Activated T-helper 2 cell treated with anti-CD3 and anti-CD28 coated beads, Interferon-gamma antibody, Interleukin-2, Interleukin-4, amounts not matched to agents 10 μg/mL and 5 μg/mL and 100 μg/mL, durations not matched to agents 14 hours and 24 hours and 36 hours (primary cell): ENCODE measurements at regions not wholly inside any gene's neighbourhood (a gene's known extent, or its start where the extent isn't known, plus 50 kb on each side); places are given as distances from the start of the nearest gene placed in this dataset.
"Not testable (repeated sequence)": the region's sequence is repeated elsewhere in the genome, so short reads cannot be mapped to it uniquely, and the experiment has no call there.

Experiments used
- DNase-seq: peaks from one replicate; pipeline ENCODE4 v3.0.0; 2021; ENCODE audit warnings: low spot score
- H3K27ac Mint-ChIP-seq: one replicate; pipeline ENCODE4 v1.8.0; 2021; ENCODE audit warnings: mixed read lengths
- H3K27me3 Mint-ChIP-seq: one replicate; pipeline ENCODE4 v1.8.0; 2021; ENCODE audit warnings: low read depth, mixed read lengths
- H3K36me3 Mint-ChIP-seq: one replicate; pipeline ENCODE4 v1.8.0; 2021; ENCODE audit warnings: low read depth, mixed read lengths
- H3K4me1 Mint-ChIP-seq: one replicate; pipeline ENCODE4 v1.8.0; 2021; ENCODE audit warnings: low read depth, mixed read lengths
- H3K4me3 Mint-ChIP-seq: one replicate; pipeline ENCODE4 v1.8.0; 2021; ENCODE audit warnings: low read depth, mild to moderate bottlenecking, moderate library complexity, mixed read lengths
- H3K9me3 Mint-ChIP-seq: one replicate; pipeline ENCODE4 v1.8.0; 2021; ENCODE audit warnings: mixed read lengths
- intact Hi-C: fragments of 100-400 bp; cut with micrococcal nuclease; formaldehyde crosslinking; loops from one replicate; pipeline ENCODE4 v1.15.1; 2023

DNA sequence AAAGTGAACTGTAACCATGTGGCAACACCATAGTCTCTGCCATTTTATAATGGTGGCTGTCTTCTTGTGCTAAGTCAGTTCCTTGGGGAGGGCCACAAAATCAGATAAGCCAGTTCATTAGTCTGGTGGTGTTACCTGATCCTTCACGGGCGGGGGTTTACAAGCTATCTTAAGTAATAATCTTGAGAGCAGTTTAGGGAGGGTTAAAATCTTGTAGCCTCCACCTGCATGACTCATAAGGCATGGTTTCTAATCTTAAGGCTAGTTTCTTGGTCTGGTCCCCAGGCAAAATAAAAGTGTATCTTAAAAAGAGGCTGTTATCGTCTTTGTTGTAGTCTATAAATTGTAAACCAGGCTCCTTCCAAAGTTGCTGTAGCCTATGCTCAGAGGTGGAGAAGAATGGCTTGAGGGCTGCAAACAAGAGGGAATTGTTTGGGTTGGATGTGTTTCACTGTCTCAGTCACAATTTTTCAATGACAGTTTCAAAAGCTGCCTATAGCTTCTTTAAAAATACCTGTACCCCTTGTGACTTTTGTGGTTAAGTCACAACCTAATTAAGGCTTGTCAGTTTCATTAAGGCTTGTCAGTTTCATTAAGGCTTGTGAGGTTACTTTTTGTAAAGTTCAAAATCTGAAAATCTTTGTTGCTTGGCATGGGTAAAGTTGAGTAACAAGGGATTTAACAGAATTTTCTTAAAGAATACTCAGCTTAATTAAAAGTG, 135.7 kb downstream of the RPS4Y2 start:
- no peaks in the 10 kb centered on the region for H3K27me3 Mint-ChIP-seq
- no peak overlapping the region for H3K4me3 Mint-ChIP-seq
- H3K36me3 Mint-ChIP-seq = peaks cover 9% of the 10 kb centered on the region
- H3K27ac Mint-ChIP-seq = no peak overlapping the region
- intact Hi-C loops = no loop called here
- DNase-seq = peak; percentile 7
- H3K4me1 Mint-ChIP-seq = peaks cover 16% of the 10 kb centered on the region
- H3K9me3 Mint-ChIP-seq = peaks cover 10% of the 10 kb centered on the region

DNA sequence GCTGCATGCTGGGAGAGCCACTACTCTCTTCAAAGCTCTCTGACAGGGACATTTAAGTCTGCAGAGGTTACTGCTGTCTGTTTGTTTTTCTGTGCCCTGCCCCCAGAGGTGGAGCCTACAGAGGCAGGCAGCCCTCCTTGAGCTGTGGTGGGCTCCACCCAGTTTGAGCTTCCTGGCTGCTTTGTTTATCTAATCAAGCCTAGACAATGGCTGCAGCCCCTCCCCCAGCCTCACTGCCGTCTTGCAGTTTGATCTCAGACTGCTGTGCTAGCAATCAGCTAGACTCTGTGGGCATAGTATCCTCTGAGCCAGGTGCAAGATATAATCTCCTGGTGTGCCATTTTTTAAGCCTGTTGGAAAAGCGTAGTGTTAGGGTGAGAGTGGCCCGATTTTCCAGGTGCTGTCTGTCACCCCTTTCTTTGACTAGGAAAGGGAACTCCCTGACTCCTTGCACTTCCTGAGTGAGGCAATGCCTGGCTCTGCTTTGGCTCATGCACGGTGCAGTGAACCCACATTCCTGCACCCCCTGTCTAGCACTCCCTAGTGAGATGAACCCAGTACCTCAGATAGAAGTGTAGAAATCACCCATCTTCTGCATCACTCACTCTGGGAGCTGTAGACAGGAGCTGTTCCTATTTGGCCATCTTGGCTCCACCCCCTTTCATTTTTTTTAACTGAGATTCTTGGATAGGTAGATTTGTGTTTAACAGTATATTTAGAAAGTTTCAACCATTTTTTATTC, 169.6 kb downstream of the RPS4Y2 start:
- H3K4me3 Mint-ChIP-seq = peak overlapping the region; percentile 17
- H3K27ac Mint-ChIP-seq, H3K27me3 Mint-ChIP-seq, intact Hi-C loops: not testable (repeated sequence)
- H3K9me3 Mint-ChIP-seq = peaks cover 38% of the 10 kb centered on the region
- peaks cover 13% of the 10 kb centered on the region for H3K4me1 Mint-ChIP-seq
- DNase-seq = peak; percentile 60
- H3K36me3 Mint-ChIP-seq = peaks cover 46% of the 10 kb centered on the region

DNA sequence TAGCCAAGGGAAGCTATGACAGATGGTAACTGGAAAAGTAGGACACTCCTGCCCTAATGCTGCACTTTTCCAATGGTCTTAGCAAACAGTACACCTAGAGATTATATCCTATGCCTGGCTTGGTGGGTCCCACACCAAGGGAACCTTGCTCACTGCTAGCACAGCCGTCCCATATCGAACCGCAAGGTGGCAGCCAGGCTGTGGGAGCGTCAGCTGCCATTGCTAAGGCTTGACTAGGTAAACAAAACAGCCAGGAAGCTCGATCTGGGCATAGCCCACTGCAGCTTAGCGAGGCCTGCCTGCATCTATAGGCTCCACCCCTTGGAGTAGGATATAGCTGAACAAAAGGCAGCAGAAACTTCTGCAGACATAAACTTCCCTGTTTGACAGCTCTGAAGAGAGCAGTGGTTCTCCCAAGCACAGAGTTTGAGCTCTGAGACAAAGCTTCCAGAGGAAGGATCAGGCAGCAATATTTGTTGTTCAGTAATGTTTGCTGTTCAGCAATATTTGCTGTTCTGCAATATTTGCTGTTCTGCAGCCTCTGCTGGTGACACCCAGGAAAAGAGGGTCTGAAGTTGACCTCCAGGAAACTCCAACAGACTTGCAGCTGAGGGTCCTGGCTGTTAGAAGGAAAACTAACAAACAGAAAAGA, 173.9 kb downstream of the RPS4Y2 start:
- Mint-ChIP-seq H3K4me1 (peaks cover 10% of the 10 kb centered on the region), H3K27ac (no peak overlapping the region), H3K4me3 (no peak overlapping the region), H3K9me3 (peaks cover 29% of the 10 kb centered on the region), H3K27me3 (peaks cover 4% of the 10 kb centered on the region), H3K36me3 (peaks cover 16% of the 10 kb centered on the region)
- intact Hi-C loops = no loop called here
- no peak for DNase-seq

DNA sequence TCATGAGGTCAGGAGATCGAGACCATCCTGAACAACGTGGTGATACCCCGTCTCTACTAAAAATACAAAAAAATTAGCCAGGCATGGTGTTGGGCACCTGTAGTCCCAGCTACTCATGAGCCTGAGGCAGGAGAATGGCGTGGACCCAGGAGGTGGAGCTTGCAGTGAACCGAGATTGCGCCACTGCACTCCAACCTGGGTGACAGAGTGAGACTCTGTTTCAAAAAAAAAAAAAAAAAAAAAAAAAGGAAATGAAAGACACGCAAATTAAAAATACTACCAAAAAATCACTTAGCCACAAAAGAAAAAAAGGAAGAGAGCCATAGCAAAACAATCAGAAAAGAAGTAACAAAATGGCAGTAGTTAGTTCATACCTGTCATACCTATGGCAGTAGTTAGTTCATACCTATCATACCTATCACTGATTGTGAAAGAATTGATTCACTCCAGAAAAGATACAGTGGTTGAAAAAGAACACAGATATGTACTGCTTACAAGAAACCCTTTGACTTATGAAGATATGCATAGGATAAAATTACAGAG, 180.9 kb downstream of the RPS4Y2 start:
- DNase-seq, H3K4me1 Mint-ChIP-seq, H3K4me3 Mint-ChIP-seq, H3K27me3 Mint-ChIP-seq, H3K27ac Mint-ChIP-seq, intact Hi-C loops: not testable (repeated sequence)
- Mint-ChIP-seq H3K9me3 (peaks cover 27% of the 10 kb centered on the region), H3K36me3 (peaks cover 16% of the 10 kb centered on the region)

DNA sequence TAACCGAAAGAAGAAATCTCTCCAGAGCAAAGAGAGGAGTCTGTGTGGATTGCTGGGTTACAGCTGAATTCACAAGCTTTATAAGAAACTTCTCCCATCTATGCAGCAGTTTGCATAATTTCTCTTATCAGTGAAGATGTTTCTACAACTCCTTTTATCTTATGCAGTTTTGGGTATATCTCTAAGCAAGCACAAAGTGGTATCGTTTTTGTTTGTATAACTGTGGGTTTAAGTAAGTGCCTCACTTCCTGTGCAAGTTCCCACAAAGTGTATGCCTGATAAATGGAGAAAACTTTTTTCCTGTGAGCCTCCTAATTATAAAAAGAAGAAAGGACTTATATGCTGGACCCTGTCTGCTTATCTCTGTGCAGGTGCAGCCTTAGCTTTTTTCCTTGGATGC, 205.6 kb downstream of the RPS4Y2 start:
- H3K27me3 Mint-ChIP-seq = no peaks in the 10 kb centered on the region
- H3K27ac Mint-ChIP-seq = peak overlapping the region; percentile 8
- peak overlapping the region; percentile 2 for H3K4me3 Mint-ChIP-seq

DNA sequence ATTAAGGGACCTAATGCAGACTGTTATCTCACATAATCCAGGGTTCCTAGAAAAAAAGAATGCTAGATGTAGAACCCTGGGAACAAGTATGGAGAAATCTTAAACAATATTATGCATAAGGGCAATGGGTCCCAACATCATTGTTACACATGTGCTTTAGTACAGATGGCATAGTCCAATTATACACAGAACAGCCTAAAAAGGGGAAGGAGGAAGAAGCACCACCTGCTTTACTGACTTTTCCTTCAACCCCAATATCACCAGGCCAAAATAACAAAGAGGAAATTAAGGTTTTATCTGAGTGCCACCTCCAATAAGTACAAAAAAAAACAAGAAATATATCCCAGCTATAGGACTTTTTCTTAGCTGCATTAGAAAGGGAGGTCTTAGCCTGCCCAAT, 211.9 kb downstream of the RPS4Y2 start:
- Mint-ChIP-seq H3K9me3 (peaks cover 11% of the 10 kb centered on the region), H3K4me1 (peaks cover 9% of the 10 kb centered on the region), H3K4me3 (no peak overlapping the region), H3K27me3 (no peaks in the 10 kb centered on the region), H3K27ac (no peak overlapping the region), H3K36me3 (peaks cover 7% of the 10 kb centered on the region)
- intact Hi-C loops = loop anchor here (10.0 kb wide), 1 partner anchor 297 kb away; no protein-coding TSS in a partner anchor
- DNase-seq = no peak

More for the DNA sequence above, 205.6 kb downstream of the RPS4Y2 start:
- DNase-seq = no peak
- intact Hi-C loops = loop anchor here (5.0 to 10.0 kb wide), 2 partner anchors 41 to 303 kb away; no protein-coding TSS in a partner anchor
- peaks cover 10% of the 10 kb centered on the region for H3K36me3 Mint-ChIP-seq
- H3K9me3 Mint-ChIP-seq = peaks cover 16% of the 10 kb centered on the region
- H3K4me1 Mint-ChIP-seq = peaks cover 35% of the 10 kb centered on the region

DNA sequence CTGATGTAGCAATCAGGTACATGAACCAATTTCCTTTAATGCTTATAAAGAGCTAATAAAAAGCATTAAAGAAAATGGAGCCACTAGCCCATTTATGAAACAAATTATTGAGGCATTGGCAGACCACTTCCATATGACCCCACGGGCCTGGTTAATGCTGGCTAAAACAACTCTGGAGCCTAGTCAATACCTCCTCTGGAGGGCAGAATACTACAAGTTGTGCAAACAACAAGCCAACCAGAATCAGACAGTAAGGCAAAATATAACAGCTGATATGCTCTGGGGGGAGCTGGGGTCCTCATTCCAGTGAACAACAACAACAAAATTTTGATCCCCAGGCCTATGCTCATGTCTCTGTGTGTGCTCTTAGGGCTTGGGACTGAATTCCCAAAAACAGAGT, 212.3 kb downstream of the RPS4Y2 start:
- H3K36me3 Mint-ChIP-seq = peaks cover 7% of the 10 kb centered on the region
- no peaks in the 10 kb centered on the region for H3K27me3 Mint-ChIP-seq
- peaks cover 11% of the 10 kb centered on the region for H3K9me3 Mint-ChIP-seq
- no peak overlapping the region for H3K4me3 Mint-ChIP-seq
- intact Hi-C loops = loop anchor here (10.0 kb wide), 1 partner anchor 297 kb away; no protein-coding TSS in a partner anchor
- no peak for DNase-seq
- peaks cover 7% of the 10 kb centered on the region for H3K4me1 Mint-ChIP-seq
- H3K27ac Mint-ChIP-seq = no peak overlapping the region

DNA sequence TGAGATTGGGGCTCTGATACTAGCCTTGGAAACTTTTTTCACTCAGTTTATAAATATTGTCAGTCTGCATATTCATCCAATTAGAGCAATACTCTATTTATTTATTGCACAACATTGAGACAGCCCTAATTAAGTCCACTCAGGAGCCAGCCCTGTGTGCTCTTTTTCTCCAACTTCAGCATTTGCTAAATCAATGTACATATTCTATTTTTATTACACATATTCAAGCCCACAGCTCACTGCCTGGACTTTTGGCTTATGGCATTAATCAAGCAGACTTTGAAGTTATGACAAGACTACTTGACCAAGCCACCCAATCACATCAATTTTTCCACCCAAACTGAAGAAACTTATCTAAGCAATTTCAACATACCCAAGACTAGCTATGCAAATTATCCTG, 215.5 kb downstream of the RPS4Y2 start:
- intact Hi-C loops = no loop called here
- H3K4me1 Mint-ChIP-seq = no peaks in the 10 kb centered on the region
- no peaks in the 10 kb centered on the region for H3K9me3 Mint-ChIP-seq
- H3K4me3 Mint-ChIP-seq = no peak overlapping the region
- H3K36me3 Mint-ChIP-seq = no peaks in the 10 kb centered on the region
- no peak for DNase-seq
- H3K27ac Mint-ChIP-seq = no peak overlapping the region
- H3K27me3 Mint-ChIP-seq = no peaks in the 10 kb centered on the region

DNA sequence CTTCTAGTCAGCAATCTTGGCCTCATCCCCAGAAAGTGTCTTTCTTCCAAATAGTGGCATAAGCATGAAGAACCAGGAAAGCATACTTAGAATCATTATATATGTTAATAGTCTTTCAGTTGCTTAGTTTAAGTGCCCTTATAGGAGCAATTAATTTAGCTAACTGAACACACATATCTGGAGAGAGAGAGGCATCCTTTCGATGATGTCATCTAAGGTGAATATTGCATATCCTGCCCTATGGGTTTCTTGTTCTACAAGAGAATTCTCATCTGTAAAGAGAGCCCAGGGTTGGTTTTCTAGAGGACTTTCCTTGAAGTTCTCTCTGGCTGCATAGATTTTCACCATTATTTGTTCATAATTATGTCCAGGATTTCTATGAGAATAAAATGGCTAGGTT, 230.1 kb downstream of the RPS4Y2 start:
- no peak for DNase-seq
- intact Hi-C loops = no loop called here
- Mint-ChIP-seq H3K27me3 (no peaks in the 10 kb centered on the region), H3K9me3 (no peaks in the 10 kb centered on the region), H3K36me3 (no peaks in the 10 kb centered on the region), H3K4me1 (peaks cover 12% of the 10 kb centered on the region), H3K27ac (no peak overlapping the region), H3K4me3 (no peak overlapping the region)

DNA sequence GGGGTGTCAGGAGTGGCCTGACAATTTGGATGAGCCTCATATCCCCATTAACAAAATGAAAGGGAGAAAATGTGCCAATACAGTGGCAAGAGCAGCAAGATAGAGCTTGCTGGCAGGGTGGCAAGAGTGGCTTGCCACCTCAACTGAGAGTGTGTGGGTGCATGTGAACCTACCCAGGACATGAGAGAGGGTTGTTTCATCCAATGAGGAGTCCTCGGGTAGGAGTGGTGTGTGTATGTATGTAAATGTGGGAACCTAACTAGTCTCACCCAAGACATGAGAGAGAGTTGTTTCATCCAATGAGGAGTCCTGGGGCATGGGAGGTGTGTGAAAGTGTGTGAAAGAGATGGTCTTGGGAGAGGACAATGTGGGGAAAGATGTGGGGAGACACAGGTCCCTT, 234.2 kb downstream of the RPS4Y2 start:
- no peak overlapping the region for H3K4me3 Mint-ChIP-seq
- peak overlapping the region; percentile 15 for H3K27ac Mint-ChIP-seq
- no peak for DNase-seq
- peaks cover 15% of the 10 kb centered on the region for H3K4me1 Mint-ChIP-seq
- no peaks in the 10 kb centered on the region for H3K36me3 Mint-ChIP-seq
- intact Hi-C loops = loop anchor here (10.0 kb wide), 3 partner anchors 145 to 1425 kb away; no protein-coding TSS in a partner anchor
- H3K27me3 Mint-ChIP-seq = no peaks in the 10 kb centered on the region
- no peaks in the 10 kb centered on the region for H3K9me3 Mint-ChIP-seq

DNA sequence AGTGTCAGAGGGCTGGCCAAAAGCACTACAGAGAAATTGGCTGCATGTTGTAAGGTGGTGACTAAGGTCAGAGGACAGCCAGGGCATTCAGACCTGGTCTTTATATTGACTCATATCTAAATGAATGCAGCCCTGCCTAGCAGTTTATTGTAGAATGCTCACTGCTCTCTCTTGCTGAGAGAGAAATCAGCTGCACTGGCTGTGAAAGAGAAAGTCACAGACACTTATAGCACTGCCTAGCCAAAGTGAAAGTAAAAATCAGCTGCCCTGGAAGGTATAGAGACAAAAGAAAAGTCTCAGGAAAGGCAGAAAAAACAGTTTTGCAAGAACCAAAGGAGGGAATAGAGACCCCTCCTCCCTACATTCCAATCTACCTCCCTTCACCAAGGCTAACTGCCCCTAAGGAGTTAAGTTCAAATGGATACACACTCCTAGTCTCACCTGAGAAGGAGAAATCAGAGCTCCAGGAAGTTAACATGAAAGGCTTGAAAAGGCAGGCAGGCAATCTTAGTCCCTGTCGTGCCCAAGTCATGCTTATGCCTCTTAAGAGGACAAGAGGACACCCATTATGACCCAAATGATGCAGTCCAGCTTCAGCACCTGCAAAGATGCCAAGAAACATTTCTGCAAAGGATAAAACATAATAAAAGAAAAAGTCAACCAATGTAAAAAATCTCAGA, 235.1 kb downstream of the RPS4Y2 start:
- Mint-ChIP-seq H3K4me3 (peak overlapping the region; percentile 33), H3K9me3 (no peaks in the 10 kb centered on the region), H3K27ac (peak overlapping the region; percentile 28), H3K27me3 (no peaks in the 10 kb centered on the region), H3K36me3 (no peaks in the 10 kb centered on the region), H3K4me1 (peaks cover 16% of the 10 kb centered on the region)
- intact Hi-C loops = loop anchor here (10.0 kb wide), 3 partner anchors 144 to 1426 kb away; no protein-coding TSS in a partner anchor
- no peak for DNase-seq

DNA sequence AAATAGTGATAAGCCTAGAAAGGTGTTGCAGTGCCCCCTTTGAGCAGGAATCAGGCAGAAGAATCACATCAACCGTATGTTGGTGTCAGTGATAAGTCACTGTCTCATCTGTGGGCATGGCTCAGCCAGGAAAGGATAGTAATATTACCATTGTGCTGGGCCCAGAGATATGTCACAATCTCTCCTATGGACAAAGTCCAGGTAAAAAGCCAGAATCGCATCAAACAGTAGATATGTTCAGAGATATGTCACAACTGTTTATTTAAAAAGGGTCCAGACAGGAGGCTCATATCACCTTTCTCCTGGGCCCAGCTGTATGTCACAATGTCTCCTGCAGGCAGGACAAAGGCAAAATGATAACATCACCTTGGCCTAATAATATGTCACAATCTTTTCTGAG, 241.4 kb downstream of the RPS4Y2 start:
- H3K4me1 Mint-ChIP-seq = peaks cover 38% of the 10 kb centered on the region
- DNase-seq = no peak
- no peaks in the 10 kb centered on the region for H3K9me3 Mint-ChIP-seq
- H3K27me3 Mint-ChIP-seq = no peaks in the 10 kb centered on the region
- intact Hi-C loops = loop anchor here (2.0 to 10.0 kb wide), 7 partner anchors 110 to 1433 kb away; partner anchors contain the start of gene EIF1AY
- peak overlapping the region; percentile 78 for H3K27ac Mint-ChIP-seq
- no peak overlapping the region for H3K4me3 Mint-ChIP-seq
- no peaks in the 10 kb centered on the region for H3K36me3 Mint-ChIP-seq
